Urothelium cell line (cell line): ENCODE measurements at regions not wholly inside any gene's neighbourhood (a gene's known extent, or its start where the extent isn't known, plus 50 kb on each side); places are given as distances from the start of the nearest gene placed in this dataset.
A peak's percentile ranks its signal among the peaks of the same experiment; 100 is the strongest.

ENCODE experiments used
- DNase-seq: peaks from one replicate; pipeline ENCODE4 v3.0.0; 2011; ENCODE audit warnings: low spot score, mixed read lengths
- FAIRE-seq: peaks from 2 replicates; lab custom pipeline; 2011; peaks lifted over from hg19 to GRCh38; lab: Jason Lieb, UNC

GRCh38 chr16:74183601-74184360 is 112.8 kb upstream of the PSMD7 start:
- FAIRE-seq: no peak
- no peak for DNase-seq

GRCh38 chr16:74169687-74170376 is 126.8 kb upstream of the PSMD7 start:
- no peak for FAIRE-seq
- peak; percentile 9 for DNase-seq

DNA sequence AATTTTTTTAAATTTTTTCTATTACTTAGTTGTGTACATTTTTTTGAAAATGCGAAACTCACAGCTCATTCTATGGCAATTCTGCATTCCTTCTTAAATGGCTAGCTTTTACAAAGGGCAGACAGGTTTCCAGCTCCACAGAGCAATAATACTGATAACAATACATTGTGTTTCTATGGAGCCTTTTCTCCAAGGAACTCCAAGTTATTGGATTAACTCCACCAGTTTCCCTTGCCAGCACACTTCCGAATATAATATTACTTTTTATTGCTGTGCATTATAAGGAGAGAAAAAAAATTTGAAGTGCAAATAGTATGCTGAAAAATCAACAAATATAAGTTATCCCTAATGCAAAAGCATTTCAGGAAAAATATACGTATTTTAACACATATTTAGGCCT is 127.5 kb upstream of the PSMD7 start:
- FAIRE-seq (no peak), DNase-seq (no peak)

DNA sequence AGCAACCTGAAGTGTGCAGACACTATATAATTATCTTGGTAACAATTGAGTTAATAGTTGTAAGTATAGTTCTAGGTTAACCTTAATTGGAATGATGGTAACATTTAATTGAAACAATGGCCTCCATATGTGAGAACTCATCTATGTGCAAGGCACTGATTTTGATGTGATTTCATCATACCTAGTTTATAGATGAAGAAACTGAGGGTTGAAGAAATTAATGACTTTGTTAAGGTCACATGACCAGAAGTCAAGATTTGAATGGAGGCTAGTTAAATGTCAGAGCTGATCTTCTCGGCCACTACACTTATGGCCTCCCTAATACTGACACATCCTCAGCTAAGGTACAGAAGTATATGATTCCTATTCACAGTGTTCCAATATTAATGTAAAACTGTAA is 128.2 kb upstream of the PSMD7 start:
- FAIRE-seq (no peak), DNase-seq (no peak)

GRCh38 chr16:74166456-74166855 is 130.2 kb upstream of the PSMD7 start:
- DNase-seq: no peak
- FAIRE-seq: no peak

DNA sequence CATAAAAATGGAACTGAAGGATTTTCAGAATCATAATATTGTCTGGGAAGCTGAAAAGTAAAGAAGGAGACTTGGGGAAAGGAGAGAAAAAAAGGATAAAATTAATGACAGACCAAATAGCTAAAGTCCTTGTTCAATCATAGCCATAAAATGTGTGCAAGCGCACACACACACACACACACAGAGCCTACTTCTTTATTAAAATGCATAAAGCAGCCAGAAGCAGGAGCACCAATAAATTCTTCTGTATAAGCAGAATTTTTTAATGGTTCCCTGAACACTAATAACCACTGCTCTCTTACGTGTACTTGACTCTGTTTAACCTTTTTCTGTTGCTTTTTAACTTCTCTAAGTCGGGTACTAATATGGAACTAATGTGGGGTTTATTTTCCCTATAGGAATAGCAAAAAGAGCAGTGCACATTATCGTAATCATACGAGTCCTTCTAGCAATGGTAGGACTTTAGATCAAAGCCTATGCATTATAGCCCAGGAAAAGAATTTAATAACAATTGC is 131.0 kb upstream of the PSMD7 start:
- FAIRE-seq (no peak), DNase-seq (no peak)

DNA sequence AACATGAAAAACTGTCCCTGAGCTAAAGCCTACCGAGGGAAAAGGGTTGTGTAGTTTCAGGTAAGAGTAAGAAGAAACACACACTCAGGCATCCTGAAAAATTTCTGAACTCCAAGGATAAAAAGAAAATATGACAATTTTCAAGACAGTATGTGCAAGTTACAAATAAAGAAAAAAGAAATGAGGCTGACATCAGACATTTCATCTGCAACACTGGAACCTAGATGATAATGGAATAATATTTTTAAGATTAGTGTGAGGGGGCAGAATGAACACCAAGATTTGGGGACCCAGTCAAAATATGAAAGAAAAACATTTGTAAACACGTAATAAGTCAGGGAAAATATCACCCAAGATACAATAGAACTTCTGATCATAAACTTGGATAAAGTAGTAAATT is 135.9 kb upstream of the PSMD7 start:
- FAIRE-seq (no peak), DNase-seq (no peak)

DNA sequence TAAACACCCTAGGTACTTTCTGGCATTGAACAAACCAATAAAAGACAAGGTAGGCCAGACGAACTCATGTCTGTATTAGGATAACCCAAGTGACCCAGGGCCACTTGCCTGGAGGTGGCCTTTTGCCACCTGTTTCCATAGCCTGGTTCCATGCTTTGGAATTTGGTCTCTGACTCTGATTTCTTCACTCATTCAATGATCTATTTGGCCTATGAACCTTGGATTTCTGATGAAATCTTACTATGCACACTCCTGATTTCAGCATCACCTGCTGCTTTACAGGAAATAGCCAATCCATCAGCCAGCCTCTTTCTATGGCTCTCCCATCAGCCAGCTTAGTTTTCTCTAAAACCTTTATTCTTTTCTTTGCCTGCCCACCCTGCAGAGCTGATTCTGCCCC is 142.8 kb upstream of the PSMD7 start:
- no peak for FAIRE-seq
- no peak for DNase-seq

DNA sequence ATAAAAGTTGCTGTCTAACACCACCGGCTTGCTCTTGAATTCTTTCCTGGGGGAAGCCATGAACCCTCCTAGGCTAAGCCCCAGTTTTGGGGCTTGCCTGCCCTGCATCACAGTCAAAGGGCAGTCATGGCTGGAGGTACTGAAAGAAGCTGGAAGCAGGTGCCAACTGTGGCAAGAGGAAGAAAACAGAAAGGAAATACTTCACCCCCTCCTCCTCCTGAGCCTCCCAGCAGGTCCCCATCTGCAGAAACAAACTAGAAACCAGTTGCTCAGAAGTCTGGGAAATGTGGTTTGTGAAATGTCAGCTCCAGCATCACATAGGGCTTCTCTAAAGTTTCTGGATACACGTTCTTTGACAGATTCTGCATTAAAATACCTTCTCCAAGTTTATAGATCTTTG is 150.0 kb upstream of the PSMD7 start:
- no peak for DNase-seq
- no peak for FAIRE-seq

DNA sequence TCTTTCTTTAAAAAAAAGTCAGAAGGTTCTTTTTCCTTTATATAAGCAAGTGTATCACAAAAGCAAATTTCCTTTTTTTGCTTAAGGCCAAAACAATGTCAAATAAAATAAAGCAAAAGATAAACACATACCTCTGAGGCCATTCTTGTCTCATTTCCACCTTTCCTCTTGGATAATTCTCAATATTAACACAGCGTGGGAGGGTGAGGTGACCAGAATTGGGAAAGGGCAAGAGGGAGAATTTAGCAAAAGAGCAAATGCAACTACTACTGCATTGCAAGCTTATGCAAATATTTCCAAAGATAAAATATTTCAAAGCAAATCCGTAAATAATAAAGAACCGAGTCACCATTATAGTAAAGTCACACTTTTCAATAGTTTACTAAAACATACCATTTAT is 153.4 kb upstream of the PSMD7 start:
- DNase-seq: no peak
- FAIRE-seq: no peak

GRCh38 chr16:74141015-74141414 is 155.6 kb upstream of the PSMD7 start:
- no peak for DNase-seq
- FAIRE-seq: no peak

DNA sequence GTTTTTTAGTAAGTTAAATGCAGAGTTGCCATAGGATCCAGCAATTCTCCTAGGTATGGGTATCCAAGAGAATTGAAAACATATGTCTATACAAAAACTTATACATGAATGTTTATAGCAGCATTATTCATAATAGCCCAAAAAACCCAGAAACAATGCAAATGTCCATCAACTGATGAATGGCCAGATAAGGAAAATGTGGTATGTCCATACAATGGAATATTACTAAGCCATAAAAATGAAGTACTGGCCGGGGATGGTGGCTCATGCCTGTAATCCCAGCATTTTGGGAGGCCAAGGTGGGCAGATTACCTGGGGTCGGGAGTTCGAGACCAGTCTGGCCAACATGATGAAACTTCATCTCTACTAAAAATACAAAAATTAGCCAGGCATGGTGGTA is 156.1 kb upstream of the PSMD7 start:
- no peak for DNase-seq
- FAIRE-seq: no peak

GRCh38 chr16:74123826-74124225 is 172.8 kb upstream of the PSMD7 start:
- DNase-seq (no peak), FAIRE-seq (no peak)

DNA sequence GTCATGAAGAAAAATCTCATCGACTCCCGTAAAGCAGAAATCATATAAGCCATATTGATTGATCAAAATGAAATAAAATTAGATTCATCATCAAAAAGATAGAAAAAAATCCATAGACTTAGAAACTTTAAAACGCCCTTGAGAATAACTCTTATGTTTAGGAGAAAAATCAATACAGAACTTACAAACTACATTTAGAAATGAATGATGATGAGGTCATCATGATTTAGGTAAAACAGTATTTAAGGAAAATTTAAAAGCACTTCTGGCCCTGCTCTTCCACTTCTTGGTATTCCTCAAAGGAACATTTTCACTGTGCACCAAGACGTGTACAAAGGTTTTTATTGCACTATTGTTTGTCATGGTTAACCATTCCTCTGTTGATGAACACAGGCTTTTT is 173.4 kb upstream of the PSMD7 start:
- FAIRE-seq (no peak), DNase-seq (no peak)

- DNase-seq: no peak
- no peak for FAIRE-seq
These were observed 178.8 kb upstream of the PSMD7 start for GRCh38 chr16:74117798-74118197.

DNA sequence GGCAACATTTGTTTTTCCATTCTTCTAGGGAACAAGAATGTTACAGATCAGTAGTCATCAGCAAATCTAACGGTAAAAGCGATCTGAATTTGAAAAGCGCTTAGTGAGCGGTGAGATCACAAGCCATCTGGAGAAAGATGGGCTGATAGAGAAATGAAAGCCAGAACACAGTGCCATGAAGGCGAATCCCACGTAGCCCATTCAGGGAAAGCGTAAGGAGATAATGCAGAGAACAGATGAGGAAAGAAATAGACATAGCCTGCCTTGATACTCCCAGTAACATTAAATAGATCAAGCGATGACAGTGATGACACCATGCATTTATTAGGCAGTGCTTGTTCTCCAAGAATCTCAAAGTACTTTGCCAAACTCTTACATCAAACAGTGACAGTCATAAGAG is 183.1 kb upstream of the PSMD7 start:
- FAIRE-seq: no peak
- DNase-seq: no peak

DNA sequence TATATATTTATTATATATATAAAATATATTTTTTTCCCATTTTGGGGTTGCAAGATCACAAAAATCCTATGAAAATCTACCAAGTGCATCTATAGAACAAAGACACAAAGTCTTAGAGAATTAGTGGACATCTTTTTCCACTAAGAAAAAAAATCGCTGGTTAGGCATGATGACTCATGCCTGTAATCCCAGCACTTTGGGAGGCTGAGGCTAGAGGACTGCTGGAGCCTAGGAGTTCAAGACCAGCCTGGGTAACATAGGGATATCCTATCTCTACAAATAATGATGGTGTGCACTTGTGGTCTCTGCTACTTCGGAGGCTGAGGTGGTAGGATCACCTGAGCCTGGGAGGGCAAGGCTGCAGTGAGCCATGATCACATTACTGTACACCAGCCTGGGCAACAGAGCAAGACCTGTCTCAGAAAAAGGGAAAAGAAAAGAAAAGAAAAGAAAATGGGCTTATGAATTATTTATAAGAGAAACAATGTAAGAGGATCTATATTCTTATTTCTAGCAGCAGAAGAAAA is 185.1 kb upstream of the PSMD7 start:
- FAIRE-seq (no peak), DNase-seq (no peak)

- peak; percentile 55 for DNase-seq
- peak; percentile 79 for FAIRE-seq
These were observed 188.6 kb upstream of the PSMD7 start for GRCh38 chr16:74107795-74108610.

- FAIRE-seq (no peak), DNase-seq (no peak)
These were observed 192.6 kb upstream of the PSMD7 start for GRCh38 chr16:74104022-74104421.

- DNase-seq (no peak), FAIRE-seq (no peak)
These were observed 195.1 kb upstream of the PSMD7 start for GRCh38 chr16:74101379-74102137.
